NCI-H2107 treated with DMSO at 0.1 percent for 48 hours (cell line): ENCODE measurements at regions not wholly inside any gene's neighbourhood (a gene's known extent, or its start where the extent isn't known, plus 50 kb on each side); places are given as distances from the start of the nearest gene placed in this dataset.
"Not testable (repeated sequence)": the region's sequence is repeated elsewhere in the genome, so short reads cannot be mapped to it uniquely, and the experiment has no call there.

ENCODE experiments used
- DNase-seq: peaks from one replicate; lab custom pipeline; 2025; ENCODE audit not compliant: unreplicated experiment; lab: John Stamatoyannopoulos, UW

DNA sequence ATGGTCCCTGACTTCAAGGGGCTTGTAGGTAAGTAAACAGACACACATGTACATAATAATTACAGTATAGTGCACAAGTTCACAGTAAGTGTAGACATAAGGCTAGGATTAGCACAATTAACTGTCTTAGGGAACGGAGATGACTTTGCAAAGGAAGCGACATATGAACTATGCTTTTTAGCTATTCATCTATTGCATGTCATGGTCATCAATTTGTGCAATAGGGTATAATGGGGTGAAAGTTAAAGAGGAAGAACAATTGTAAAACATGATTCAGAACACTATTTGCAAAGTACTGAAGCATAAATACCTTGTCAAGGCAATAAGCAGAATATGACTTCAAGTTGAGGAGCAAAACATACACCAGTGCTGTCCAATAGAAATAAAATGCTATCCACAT lies 112.3 kb upstream of the SLC8A1 start:
- DNase-seq: no peak

DNA sequence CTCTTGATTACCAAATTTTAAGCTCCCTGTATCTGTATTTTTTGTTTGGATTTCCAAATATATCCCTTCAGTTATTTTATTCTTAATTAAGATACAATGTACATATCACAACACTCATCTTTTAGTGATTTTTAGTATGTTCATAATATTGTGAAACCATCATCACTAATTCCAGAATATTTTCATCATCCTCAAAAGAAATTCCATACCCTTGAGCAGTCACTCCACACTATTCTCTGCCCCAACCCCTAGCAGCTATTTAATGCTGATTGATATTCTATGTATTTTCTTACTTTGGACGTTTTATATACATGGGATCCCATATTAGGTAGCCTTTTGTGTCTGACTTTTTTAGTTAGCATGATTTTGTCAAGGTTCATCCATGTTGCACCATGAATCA lies 127.4 kb upstream of the SLC8A1 start:
- no peak for DNase-seq

DNA sequence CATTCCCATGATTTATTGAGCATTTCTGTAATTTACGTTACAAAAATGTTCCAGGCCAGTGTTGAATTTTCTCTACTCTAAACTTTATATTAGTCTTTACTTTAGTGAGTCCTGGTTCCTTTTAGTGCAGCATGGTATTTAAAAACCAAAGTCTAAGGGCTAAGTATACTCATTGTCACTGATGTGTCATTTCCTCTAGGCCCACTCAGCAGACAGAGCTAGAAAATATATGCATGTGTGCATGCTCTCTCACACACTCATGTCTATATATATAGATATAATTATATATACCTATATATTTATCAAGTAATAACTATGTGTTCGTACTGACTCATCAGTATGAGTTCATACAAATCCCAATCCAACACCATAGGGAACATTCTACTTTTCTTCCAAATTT lies 132.5 kb upstream of the SLC8A1 start:
- no peak for DNase-seq

DNA sequence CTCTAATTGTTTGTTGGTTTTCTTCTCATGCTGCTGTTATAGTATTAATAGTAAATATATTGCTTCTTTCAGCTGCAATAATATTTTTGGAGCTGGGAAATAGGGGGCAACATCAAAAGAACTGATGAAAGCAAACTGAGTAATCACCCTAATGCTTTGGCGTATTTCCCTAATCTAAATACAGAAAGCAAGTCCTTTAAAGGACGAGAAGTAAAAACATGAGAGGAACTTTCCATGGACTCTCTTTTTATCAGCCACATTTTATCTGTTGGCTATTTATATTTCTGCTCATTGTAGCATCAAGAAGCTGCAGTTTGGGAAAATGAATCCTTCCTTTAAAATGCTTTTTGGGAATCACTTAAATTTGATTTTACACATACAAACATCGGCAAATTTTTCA lies 139.9 kb upstream of the SLC8A1 start:
- DNase-seq: no peak

DNA sequence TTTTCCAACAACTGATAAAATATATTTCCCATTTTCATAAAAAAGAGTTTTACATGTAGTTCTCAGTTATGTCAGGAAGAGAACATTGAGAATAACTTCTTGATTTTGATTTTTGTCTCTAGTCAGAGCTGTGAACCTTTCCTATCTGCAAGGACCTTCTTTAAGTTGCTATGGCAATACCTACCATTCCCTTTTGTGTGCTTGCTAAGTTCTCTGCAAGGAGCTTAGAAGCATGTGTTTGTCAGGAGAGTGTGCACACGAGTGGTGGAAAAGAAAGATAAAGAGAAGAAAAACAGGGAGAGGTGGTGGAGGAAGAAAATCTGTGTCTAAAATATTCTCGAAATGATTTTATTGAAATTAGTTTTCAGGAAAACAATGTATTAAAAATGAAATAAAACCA lies 140.3 kb upstream of the SLC8A1 start:
- DNase-seq: no peak

DNA sequence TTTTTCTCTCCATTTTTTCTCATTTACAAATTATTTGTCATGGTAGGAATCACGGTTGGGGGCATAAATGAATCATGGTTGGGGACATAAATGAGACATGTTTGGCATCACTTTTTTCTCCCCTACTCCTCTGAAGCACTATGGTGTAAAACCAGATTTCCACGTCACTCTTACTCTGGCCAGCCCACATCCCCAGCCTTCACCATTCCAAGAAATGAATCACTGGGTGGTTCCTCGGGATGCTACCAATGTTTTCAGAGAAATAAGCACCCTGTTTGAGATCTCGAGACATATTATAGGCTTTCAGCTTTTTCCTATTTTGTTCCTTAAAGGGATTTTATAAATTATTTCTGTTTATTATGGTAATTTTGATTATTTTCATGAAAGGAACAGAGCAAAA lies 155.0 kb upstream of the SLC8A1 start:
- no peak for DNase-seq

DNA sequence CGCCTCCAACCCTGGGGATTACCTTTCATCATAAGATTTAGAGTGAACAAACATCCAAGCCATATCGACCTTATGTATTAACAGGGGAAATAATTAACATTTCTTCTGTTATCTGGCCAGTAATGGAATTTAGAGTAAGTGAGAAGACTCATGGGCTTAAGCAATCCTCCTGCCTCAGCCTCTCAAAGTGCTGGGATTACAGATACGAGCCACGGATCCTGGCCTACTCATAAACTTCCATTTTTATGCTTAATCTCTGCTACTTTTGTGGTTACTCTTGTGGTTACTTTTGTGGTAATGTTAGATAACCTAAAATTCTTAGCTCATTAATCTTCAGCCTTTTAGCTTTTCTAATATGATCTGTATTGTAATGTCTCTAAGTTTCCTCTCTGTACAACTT lies 159.3 kb upstream of the SLC8A1 start:
- DNase-seq: no peak

DNA sequence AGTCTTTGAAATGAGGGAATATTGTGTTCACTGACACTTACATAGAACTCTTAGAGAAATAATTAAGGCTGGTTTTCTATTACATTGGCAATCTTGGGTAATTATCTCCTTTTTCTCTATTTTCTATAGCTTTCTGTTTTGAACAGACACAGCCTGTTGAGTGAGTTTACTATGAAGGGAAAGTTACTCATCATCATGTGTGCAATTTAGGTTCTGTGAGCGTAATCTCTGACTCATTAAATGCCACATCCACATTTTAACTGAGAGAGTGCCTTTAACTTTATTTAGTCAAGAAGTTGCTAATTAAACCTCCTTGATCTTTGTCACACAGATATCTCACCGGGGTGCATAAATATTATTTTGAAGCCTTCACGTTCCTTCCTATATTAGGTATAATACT lies 174.0 kb upstream of the SLC8A1 start:
- DNase-seq: no peak

DNA sequence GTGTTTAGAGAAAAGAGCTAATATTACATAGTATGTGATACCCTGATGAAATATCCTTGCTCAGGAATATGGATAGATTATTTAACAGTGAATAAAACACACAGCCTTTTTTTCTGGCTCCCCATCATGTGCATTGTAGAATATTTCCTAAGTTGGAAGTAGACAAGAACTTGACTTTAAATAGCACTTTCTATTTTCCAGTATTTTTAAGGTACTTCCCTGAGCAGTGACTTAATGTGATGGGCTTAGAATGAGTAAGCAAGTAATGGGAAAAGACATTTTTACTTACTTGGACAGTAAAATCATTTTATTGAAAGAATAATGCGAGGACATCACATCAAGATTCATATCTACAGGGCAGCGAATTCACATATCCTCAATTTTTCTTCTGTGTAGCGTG lies 176.7 kb upstream of the SLC8A1 start:
- DNase-seq: no peak

DNA sequence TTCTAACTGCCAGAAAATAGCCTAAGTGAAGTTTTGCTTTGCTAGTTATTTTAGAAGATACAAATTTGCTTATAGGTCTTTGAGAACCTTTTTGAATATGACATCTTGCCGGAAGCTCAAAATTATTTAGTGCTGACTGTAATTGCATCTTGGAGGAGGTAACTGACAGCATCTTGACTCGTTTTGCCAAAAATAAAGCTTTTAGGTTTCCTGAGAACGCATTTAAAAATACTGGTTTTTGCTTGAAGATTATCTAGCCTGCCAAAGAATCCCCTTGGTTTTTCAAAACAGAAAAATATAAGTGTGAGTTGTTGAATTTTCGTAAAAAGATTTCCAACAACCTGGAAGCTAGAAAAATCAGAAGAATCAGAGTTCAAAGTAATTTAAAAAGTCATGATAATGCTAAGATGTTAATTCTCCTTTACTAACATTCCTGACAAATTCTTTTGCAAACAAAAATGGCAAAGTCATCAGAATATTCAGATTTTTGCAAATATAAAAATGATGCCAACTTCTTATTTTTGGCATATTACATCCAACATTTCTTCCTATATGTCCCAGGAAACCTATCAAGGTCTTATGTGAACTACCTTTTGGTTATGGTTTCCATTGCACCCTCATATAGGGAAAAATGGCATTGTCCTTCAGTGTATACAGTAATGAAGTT lies 178.0 kb upstream of the SLC8A1 start:
- no peak for DNase-seq

DNA sequence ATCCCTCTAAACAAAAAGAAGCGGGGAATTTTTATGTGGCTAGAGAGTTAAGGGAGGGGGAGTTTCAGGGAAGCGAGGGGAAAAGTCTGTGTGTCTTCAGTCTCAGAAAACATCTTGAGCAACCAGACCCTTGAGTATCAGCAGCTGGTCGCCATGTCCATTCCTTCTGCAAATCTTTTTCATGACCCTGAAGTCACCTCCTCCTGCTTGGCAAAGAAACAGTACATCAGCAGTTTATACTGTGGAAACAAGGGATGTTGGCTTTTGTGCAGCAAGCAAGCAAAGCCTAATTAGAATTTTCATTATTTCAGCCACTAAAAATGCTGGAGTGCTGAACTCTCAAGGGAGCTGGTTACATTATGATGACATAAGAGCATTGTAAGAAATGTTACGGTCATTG lies 187.4 kb upstream of the SLC8A1 start:
- DNase-seq: no peak

DNA sequence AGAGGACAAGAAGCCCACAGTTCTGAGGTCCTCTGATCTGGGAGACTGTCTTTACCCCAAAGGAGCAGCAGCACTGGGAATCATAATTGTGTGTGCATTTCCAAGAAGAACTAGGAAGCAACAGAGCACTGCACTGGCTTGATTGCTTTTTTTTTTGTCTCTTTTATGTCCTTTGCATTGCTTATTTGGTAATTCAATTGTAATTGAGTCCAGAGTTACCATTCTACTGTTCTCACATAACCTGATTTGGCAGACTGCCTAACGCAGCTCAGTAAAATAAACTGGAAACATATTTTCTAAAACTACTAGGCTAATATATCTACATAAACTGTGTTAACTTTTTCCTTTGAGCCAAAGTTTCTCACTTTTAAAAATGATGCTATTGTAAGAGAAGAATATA lies 190.3 kb upstream of the SLC8A1 start:
- no peak for DNase-seq

DNA sequence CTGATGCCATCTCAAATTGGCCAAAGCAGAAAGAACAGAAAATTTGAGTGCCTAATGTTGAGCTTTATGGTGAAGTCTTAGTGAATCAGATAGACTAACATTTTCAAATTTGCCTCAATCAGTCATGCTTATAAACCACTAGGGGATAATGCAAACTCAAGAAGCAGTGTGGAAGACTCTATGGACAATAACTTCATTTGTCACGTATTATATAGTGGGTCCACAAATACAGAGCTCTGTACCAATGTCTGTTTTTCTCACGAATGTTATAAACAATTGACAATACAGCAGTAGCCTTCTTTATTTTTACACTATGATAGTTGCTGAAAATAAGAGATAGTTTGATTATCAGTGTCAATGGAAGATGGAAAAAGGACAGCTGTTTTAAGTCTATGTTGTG lies 190.8 kb upstream of the SLC8A1 start:
- DNase-seq: no peak

DNA sequence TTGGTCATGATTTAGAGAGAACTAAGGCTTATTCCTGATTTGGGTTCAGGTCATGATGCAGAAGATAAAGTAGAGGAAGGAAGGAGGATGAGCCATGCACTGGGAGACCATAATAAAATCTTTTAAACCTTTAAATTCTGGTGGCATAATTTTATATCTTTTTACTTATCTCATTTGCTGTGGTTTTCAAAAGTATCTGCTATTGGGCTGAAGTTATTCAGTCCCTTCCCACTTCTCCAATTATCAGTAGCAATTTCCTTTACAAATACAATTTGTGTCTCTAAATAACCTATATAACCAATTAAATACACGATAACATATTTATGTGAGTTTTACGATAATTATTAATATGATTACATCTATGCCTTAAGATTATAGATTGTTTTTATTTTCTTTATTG lies 194.8 kb upstream of the SLC8A1 start:
- DNase-seq: no peak

DNA sequence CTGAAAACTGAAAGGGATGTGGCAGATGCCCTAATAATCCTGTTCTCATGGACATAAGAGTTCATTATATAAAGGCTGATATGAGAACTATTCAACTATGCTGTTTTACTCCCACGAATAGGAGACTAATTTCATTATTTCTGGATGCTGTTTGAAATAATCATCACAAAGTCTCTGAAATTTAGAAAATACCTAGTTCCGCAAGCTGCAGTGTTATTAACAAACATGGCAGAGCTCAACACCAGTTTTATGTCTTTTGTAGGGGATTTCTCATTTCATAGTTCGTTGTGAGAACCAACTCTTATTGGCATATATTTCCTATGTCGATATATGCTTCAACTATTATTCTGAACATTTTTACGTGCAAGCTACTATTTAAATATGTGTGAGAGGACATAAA lies 200.3 kb upstream of the SLC8A1 start:
- no peak for DNase-seq

DNA sequence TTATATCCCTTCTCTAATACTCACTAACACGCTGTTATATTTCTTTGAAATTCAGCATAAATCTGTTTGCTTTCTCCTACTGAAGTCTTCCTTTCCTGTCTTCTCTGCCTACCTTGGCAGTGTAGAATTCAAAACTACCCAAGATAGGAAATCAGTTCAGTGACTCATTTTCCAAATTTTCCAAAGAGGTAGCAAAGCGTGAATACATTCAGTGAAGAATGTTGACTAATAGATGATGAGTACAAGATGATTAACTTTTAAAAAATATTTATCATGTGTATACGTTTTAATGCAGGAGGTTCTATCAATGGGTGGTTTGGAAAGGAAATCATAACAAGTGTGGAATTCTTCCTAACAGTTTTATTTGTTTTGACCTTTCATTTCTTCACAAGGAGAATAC lies 201.9 kb upstream of the SLC8A1 start:
- no peak for DNase-seq

DNA sequence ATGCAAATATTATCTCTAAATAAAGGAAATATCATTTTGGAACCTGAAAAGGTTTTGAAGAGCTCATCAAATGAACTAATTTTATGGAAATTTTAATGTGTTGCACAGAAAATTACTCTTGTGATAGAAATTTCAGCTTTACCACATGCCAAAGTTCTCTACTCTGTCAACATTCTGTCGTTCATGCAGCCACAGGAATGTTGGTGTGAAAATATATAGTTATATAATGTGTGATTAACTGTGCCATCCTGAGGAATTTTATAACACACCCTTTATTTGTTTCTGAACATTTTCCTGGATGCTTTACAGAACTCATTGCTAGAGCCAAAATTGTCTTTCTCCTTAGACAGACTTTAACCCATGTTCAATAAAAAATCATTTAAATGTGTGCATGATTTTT lies 202.5 kb upstream of the SLC8A1 start:
- DNase-seq: no peak

DNA sequence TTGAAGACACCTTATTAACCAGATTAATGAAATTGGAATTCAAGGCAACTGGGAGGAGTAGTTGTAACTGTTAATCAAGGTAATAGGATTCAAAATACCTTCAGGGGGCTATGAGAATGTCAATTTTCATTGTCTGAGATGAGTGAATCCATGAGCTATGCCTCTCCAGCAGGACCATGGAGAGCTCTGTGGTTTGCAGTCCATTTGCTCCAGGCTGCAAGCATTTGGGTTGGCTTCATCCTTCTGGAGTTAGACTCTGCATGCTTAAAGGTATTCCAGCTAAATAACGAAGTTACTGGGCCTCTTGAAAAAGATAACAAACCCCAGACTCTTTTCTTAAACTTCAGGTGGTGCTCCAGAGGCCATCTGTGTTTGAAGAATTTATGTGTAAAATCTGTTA lies 207.1 kb upstream of the SLC8A1 start:
- DNase-seq: no peak

DNA sequence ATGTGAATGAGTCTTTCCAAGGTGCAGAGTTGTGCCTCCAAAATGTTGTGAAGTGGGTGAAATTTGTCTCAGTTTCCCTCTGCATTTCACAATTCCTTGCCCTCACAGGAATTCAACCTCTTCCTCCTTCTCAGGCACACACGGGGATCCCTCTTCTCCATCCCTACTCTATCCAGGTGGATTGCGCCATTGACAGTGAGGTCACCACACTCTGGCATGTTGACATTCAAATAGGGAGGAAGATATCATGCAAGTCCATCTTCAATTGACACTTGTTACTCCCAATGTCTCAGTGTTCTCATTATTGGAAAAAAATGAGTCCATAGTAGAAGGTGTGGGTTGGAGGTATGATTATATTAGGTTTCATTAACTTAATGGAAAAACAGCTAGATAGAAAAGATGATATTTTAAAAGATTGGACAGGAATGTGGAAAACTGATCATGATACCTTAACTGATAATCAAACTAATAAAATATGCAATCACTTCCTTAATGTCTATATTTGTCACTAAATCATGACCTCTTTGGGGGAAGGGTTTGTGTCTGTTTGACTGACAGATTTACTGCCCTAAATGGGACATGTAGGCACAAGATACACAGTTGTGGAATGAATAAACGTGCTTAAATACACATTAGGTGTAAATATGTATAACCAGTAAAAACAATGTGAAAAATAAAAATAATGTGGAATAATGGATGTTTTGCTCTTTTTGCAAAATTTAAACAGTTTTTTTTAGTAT lies 213.8 kb upstream of the SLC8A1 start:
- DNase-seq: no peak

DNA sequence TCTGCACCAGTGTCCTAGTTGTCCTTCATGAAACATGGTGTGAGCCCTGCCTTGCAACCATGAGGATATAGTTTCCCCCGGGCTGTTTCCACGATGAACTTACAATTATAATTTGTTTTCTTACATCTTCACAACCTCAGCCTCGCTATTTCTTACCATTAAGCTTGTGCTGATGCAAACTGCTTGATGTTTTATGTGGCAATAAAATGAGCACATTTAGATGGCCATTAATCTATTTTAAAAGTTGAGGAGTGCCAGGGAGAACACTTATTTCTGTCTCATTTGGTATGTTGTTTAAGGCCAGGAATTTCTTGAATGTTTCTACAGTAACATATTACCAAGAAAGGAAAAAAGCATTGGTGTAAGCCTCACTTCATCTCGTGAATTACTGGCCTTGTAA lies 214.5 kb upstream of the SLC8A1 start:
- no peak for DNase-seq

DNA sequence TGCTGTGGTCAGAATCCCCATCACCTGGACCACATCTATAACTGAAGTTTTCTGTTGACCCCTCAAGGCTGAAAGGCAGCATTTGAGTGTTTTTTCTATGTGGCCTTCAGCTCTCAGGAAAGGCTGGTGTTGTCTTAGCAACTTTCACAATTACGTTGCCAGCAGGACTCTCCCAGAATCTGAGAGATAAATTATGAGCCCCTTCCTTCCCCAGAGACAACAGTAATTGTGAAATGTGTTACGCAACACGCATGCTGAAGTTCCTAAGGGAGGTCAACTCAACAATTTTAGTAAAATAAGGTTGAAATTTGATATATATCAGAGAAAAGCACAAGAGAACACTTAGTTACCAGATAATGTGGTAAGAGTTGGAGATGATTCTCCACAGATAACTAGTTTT lies 216.5 kb upstream of the SLC8A1 start:
- no peak for DNase-seq

DNA sequence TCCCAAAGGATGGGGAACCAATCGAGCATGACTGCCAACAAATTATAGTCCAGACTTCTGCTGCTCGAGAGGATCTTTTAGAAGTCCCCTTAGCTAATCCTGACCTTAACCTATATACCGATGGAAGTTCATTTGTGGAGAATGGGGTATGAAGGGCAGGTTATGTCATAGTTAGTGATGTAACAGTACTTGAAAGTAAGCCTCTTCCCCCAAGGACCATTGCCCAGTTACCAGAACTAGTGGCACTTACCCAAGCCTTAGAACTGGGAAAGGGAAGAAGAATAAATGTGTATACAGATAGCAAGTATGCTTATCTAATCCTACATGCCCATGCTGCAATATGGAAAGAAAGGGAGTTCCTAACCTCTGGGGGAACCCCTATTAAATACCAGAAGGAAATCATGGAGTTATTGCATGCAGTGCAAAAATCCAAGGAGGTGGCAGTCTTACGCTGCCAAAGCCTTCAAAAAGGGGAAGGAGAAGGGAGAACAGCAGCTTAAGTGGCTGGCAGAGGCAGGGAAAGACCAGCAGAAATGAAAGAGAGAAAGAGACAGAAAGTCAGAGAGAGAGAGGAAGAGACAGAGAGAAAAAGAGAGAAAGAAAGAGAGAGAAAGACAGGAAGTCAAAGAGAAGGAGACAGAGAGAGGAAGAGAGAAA lies 224.4 kb upstream of the SLC8A1 start:
- not testable (repeated sequence) for DNase-seq

DNA sequence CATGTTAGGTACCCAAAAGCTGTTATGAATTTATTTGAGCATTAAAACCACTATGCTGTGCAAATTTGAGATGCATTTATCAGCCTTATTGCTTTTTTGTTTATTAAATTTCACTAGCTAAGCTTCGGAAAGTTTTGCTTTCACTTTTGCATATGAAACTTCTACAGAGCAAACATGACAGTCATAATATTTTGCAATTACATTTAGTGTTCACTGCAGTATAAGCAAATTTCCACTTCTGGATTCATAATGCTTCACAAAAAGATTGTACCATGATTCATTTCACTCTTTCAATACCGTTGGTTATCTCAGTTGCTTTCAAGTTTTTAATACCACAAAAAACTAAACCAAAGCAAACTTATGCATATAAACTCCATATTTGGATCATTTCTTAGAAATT lies 228.7 kb upstream of the SLC8A1 start:
- no peak for DNase-seq
